IMR-90 (cell line): ENCODE measurements at regions not wholly inside any gene's neighbourhood (a gene's known extent, or its start where the extent isn't known, plus 50 kb on each side); places are given as distances from the start of the nearest gene placed in this dataset.
"Not testable (repeated sequence)": the region's sequence is repeated elsewhere in the genome, so short reads cannot be mapped to it uniquely, and the experiment has no call there.

ENCODE experiments used
- CEBPB ChIP-seq: IDR thresholded peaks from 2 replicates; pipeline ENCODE4 v1.6.1; 2012; ENCODE audit warnings: low read depth, low read length, improper control_type of control experiment
- CHD1 ChIP-seq: IDR thresholded peaks from 2 replicates; pipeline ENCODE4 v1.6.1; 2012; ENCODE audit warnings: low read depth, low read length, improper control_type of control experiment
- CTCF ChIP-seq: conservative IDR thresholded peaks from 2 replicates; pipeline ENCODE4 v1.5.1; 2012; ENCODE audit warnings: mild to moderate bottlenecking, low read depth, low read length, improper control_type of control experiment
- ELK1 ChIP-seq: fragments of 150-350 bp; IDR thresholded peaks from 2 replicates; pipeline ENCODE4 v1.6.1; 2016; ENCODE audit warnings: low read depth, mild to moderate bottlenecking, low read length, moderate library complexity, borderline replicate concordance
- NFE2L2 ChIP-seq: fragments of 150-350 bp; IDR thresholded peaks from 2 replicates; pipeline ENCODE4 v1.6.1; 2016; ENCODE audit warnings: low read depth, mild to moderate bottlenecking, low read length
- POLR2A ChIP-seq: IDR thresholded peaks from 2 replicates; pipeline ENCODE4 v1.6.1; 2012; ENCODE audit warnings: mild to moderate bottlenecking, low read depth, low read length
- RAD21 ChIP-seq: IDR thresholded peaks from 2 replicates; pipeline ENCODE4 v1.6.1; 2012; ENCODE audit warnings: low read length, improper control_type of control experiment

GRCh38 chr14:81623771-81624396, 90.2 kb upstream of the SEL1L start:
- not testable (repeated sequence) for TF ChIP-seq CTCF, NFE2L2, POLR2A, RAD21, ELK1, CHD1, CEBPB
